GM23338 (cell line): ENCODE measurements at regions not wholly inside any gene's neighbourhood (a gene's known extent, or its start where the extent isn't known, plus 50 kb on each side); places are given as distances from the start of the nearest gene placed in this dataset.

Experiments
- CREB1 ChIP-seq: fragments of 250-450 bp; sonication (Bioruptor Pico); IDR thresholded peaks from 2 replicates; pipeline ENCODE4 v1.5.0; 2020; ENCODE audit warnings: low read depth, mild to moderate bottlenecking, moderate library complexity
- EZH2 ChIP-seq: fragments of 200-600 bp; sonication (generic); IDR thresholded peaks from one replicate; pipeline ENCODE4 v1.8.0; 2017; ENCODE audit warnings: antibody characterized with exemption, mild to moderate bottlenecking, low read depth; ENCODE audit not compliant: unreplicated experiment
- EZH2phosphoT487 ChIP-seq: fragments of 200-600 bp; sonication (generic); IDR thresholded peaks from one replicate; pipeline ENCODE4 v1.8.1; 2018; ENCODE audit warnings: antibody characterized with exemption; ENCODE audit not compliant: unreplicated experiment
- POLR2AphosphoS5 ChIP-seq: IDR thresholded peaks from 2 replicates; pipeline ENCODE4 v1.6.1; 2016; ENCODE audit warnings: antibody characterized with exemption, low read depth
- STAT1 ChIP-seq: IDR thresholded peaks from one replicate; pipeline ENCODE4 v1.6.1; 2016; ENCODE audit warnings: antibody characterized with exemption; ENCODE audit not compliant: unreplicated experiment
- TF ChIP-seq, protein P1 (sequence below), 2 experiments: fragments of 200-600 bp in 1 of 2; sonication (generic) in 1 of 2; conservative IDR thresholded peaks; 2 replicates each; pipeline versions ENCODE4 v1.5.1 to v1.6.1; 2016 to 2017; ENCODE audit warnings: antibody characterized with exemption in 2 of 2, low read depth in 2 of 2, mild to moderate bottlenecking in 2 of 2, moderate library complexity in 1 of 2
- TF ChIP-seq, protein P2 (sequence below): IDR thresholded peaks from 2 replicates; pipeline ENCODE4 v1.6.1; 2016; ENCODE audit warnings: antibody characterized with exemption
- TF ChIP-seq, protein P3 (sequence below): IDR thresholded peaks from one replicate; pipeline ENCODE4 v1.6.1; 2018; ENCODE audit warnings: antibody characterized with exemption; ENCODE audit not compliant: unreplicated experiment

DNA sequence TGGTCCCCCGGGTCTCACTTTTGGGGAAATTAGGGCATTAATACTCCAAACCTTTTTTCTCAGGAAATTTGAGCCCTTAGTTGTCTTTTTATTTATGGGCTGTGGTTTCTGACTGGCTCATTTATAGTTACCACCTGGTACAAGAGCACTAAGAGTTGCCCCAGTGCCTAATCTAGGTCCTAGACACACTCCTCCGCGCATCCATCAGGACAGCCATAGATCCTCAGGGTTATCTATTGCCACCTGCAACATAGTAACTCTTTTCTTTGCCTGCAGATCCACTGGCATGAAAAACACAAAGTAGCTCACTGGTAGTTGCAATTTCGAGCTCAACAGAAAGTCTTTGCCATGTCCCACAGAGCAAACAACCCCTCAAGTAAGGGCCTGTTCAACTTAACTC, 576.4 kb upstream of the ROBO2 start:
- TF ChIP-seq EZH2: no peak
- TF ChIP-seq, protein P1, sequence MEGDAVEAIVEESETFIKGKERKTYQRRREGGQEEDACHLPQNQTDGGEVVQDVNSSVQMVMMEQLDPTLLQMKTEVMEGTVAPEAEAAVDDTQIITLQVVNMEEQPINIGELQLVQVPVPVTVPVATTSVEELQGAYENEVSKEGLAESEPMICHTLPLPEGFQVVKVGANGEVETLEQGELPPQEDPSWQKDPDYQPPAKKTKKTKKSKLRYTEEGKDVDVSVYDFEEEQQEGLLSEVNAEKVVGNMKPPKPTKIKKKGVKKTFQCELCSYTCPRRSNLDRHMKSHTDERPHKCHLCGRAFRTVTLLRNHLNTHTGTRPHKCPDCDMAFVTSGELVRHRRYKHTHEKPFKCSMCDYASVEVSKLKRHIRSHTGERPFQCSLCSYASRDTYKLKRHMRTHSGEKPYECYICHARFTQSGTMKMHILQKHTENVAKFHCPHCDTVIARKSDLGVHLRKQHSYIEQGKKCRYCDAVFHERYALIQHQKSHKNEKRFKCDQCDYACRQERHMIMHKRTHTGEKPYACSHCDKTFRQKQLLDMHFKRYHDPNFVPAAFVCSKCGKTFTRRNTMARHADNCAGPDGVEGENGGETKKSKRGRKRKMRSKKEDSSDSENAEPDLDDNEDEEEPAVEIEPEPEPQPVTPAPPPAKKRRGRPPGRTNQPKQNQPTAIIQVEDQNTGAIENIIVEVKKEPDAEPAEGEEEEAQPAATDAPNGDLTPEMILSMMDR (conservative IDR thresholded peaks at IDR 0.05; ENCODE audit: low read depth in 2 of 2): no peak
- TF ChIP-seq, protein P2, sequence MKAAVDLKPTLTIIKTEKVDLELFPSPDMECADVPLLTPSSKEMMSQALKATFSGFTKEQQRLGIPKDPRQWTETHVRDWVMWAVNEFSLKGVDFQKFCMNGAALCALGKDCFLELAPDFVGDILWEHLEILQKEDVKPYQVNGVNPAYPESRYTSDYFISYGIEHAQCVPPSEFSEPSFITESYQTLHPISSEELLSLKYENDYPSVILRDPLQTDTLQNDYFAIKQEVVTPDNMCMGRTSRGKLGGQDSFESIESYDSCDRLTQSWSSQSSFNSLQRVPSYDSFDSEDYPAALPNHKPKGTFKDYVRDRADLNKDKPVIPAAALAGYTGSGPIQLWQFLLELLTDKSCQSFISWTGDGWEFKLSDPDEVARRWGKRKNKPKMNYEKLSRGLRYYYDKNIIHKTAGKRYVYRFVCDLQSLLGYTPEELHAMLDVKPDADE: no peak
- no peak for TF ChIP-seq STAT1
- no peak for TF ChIP-seq EZH2phosphoT487
- TF ChIP-seq POLR2AphosphoS5: no peak
- TF ChIP-seq CREB1: no peak
- TF ChIP-seq, protein P3, sequence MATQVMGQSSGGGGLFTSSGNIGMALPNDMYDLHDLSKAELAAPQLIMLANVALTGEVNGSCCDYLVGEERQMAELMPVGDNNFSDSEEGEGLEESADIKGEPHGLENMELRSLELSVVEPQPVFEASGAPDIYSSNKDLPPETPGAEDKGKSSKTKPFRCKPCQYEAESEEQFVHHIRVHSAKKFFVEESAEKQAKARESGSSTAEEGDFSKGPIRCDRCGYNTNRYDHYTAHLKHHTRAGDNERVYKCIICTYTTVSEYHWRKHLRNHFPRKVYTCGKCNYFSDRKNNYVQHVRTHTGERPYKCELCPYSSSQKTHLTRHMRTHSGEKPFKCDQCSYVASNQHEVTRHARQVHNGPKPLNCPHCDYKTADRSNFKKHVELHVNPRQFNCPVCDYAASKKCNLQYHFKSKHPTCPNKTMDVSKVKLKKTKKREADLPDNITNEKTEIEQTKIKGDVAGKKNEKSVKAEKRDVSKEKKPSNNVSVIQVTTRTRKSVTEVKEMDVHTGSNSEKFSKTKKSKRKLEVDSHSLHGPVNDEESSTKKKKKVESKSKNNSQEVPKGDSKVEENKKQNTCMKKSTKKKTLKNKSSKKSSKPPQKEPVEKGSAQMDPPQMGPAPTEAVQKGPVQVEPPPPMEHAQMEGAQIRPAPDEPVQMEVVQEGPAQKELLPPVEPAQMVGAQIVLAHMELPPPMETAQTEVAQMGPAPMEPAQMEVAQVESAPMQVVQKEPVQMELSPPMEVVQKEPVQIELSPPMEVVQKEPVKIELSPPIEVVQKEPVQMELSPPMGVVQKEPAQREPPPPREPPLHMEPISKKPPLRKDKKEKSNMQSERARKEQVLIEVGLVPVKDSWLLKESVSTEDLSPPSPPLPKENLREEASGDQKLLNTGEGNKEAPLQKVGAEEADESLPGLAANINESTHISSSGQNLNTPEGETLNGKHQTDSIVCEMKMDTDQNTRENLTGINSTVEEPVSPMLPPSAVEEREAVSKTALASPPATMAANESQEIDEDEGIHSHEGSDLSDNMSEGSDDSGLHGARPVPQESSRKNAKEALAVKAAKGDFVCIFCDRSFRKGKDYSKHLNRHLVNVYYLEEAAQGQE: no peak
